ENCODE measurements at regions not wholly inside any gene's neighbourhood (a gene's known extent, or its start where the extent isn't known, plus 50 kb on each side); places are given as distances from the start of the nearest gene placed in this dataset.

DNA sequence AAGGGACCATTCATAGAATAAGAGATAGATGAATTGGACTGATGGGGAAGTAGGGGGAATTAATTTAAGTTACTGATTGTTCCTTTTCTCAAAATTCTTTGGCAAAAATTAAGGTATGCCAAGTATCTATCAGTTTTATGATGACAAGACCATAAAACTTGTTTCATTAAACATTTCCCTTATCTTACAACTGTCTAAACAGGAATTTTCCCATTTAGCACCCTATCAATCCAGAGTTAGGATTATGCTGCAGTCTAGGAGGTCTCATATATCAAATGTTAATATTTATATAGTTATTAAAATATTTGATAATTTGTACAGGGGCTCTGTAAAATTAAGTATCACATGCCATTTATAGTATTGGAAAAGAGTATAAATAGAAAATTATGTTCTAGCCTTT lies 51.5 kb upstream of the ARID1B start:
- DNase-seq: no peak

DNA sequence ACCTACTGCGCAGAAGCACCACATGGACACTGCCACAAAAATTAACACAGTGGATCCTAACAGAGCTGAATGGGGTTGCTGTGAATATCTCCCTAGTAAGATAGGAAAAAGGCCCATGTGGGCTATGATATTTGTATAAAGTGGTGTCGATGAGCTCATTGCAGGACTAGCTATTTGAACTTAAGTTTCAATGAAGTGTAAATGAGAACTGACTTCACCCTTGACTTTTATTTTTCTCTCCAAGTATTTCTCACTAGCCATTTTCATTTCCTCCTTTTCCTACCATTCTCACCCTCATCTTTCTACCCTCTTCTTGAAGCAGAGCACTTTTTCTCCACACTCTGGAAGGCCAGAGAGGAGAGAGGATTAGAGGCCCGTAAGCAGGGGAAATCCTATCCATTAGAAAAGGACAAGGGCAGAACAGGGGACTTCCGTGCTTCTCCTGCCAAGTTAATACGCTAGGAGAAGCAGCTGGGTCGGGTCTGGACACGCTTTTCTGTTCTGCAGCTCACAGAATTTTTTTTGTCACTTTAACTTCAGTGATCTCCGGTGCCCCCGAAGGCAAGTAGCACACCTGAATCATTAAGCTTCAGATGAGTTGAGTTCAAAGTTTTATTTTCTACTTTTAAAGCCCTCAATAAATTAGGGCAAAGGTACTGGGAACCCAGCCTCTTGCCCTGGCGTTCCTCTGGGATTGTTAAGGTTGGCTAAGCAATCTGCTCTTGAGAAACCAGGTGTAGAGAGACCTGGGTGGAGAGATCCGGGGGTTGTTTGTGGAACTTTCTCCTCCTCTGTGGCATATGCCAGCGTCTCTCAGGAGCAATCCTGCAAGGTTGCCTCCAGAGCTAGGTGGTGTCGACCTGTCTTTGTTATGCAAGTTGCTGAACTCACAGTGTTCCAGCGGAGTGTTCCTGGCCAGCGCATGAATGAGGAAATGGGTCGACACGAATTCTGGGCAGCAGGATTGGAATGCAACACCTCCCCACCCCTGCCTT lies 56.2 kb upstream of the ARID1B start:
- DNase-seq: peak; percentile 78

DNA sequence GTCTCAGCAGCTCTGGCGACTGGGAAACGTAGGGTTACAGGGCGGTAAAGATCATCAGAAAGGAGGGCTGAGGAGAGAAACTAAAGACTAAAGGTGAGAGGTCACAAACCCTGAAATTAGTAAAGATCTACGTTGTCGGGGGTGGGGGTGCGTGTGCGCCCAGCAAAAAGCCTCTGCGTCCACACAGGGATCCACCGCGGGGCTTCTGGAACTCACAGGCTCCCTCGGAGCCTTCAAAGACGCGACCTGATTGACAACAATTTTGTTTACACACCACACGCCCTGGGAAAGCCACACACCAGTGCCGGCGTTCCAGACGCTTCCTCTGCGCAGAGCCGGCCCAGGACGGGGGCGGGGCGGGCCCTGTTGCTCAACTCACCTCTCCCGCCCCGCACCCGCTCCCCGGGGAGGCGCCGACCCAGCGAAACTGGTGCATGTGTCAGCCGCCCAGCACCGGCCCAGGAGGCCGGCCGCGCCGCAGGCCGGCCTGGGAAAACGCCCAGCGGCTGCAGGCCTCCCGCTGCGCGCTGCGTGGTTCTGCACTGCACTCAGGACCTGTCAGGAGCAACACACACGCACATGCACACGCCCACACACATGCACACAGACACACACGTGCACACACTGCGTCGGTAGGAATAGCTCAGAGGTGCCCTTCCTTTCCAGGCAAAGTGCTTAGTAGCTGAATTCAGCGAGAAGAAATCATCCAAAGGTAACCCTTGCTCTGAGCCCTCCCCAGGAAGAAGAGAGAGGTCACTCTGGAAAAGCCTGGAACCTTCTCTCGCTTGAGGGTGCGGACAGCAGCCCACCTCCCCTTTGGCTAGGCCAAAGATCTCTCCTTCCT lies 57.2 kb upstream of the ARID1B start:
- DNase-seq: no peak

DNA sequence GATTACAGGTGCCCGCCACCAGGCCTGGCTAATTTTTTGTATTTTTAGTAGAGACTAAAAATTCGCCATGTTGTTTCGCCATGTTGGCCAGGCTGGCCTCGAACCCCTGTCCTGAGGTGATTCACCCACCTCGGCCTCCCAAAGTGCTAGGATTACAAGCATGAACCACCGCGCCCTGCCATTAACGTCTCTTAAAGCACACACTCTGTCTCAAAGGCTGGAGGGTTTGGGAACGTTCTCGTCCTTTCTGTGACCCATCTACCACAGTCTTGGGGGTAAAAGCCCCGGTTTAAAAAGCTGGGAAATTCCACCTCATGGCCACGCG lies 57.8 kb upstream of the ARID1B start:
- DNase-seq: no peak

DNA sequence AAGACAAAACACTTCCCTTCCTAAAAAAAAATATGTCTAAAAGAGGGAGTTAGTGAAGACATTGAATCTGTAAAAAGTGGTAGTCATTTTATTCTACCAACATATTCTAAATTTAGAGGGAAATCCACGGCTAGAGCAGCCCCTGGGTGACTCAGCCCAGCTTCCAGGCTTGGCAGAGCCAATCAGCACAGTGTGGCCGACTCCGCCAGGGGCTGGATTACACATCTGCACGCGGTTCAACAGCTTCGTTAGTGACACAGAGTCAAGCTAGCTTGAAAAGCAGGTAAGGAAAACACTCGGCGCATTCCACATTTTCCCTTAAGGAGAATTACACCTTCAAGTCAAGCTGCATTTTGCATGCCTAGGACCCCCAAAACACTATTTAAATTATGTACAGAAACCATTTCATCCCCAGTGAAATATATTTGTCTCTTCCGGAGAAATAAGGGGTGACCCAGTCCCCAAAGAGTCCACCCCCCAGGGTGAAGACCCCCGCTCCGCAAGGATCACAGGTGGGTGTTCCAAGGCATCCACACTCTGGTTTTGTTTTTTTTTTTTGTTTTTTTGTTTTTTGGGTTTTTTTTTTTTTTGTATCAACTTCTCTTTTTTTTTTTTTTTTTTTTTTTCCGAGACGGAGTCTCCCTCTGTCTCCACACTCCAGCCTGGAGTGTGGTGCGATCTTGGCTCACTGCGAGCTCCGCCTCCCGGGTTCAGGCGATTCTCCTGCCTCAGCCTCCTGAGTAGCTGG lies 58.4 kb upstream of the ARID1B start:
- DNase-seq: no peak

DNA sequence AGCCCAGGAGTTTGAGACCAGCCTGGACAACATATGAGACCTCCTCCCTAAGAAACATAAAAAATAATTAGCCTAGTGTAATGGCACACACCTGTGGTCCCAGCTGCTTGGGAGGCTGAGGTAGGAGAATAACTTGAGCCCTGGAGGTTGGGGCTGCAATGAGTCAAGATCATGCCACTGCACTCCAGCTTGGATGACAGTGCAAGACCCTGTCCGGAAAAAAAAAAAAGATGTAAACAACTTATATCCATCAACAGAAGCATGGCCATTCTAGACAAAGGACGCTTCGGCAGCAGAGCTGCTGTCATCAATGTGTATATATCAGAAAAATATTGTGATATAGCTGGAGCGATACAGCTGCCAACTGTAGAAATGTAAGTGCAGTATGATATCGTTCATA lies 59.6 kb upstream of the ARID1B start:
- no peak for DNase-seq

DNA sequence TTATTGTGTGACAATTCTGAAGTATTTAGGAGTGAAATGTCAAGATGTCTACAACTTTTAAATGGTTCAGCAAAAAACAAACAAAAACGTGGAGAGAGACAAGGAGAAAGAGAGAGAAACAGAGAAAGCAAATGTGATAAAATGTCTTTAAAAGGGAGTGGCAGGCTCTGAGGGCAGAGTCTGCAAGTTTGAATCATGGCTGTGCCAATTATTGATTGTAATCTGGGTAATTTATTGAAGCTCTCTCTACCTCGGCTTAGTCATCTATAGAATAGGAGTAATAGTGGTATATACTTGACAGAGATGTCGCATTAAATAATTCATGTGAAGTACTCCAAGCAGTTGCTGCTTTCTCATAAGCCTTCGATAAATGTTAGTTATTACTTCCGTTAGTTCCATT lies 61.3 kb upstream of the ARID1B start:
- DNase-seq: no peak

DNA sequence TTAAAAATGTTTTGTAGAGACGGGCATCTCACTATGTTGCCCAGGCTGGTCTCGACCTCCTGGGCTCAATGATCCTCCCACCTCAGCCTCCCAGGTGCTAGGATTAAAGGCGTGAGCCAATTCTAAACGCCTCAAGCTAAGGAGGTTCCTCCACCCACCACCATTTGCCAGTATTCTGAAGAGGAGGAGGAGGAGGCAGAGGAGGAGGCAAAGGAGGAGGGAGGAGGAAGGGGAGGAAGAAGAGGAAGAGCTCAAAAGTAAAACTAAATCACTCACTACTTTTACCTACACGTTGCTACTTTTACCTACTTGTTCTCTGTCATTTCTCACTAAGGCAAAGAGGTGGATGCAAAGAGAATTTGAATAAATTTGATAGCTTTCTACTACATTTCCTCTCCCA lies 63.6 kb upstream of the ARID1B start:
- DNase-seq: no peak

DNA sequence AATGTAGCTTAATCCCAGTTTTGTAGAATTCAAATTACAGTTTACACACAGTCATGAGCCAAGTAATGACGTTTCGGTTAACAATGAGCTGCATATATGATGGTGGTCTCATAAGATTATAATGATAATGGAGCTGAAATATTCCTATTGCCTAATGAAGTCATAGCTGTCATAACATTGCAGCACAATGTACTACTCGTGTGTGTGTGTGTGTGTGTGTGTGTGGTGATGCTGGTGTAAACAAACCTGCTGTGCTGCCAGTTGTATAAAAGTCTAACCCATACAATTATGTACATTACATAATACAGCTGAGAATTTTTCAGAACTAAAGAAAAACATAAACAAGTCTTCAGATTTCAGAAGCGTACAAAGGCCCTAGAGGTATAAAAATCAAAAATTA lies 66.7 kb upstream of the ARID1B start:
- DNase-seq: no peak

DNA sequence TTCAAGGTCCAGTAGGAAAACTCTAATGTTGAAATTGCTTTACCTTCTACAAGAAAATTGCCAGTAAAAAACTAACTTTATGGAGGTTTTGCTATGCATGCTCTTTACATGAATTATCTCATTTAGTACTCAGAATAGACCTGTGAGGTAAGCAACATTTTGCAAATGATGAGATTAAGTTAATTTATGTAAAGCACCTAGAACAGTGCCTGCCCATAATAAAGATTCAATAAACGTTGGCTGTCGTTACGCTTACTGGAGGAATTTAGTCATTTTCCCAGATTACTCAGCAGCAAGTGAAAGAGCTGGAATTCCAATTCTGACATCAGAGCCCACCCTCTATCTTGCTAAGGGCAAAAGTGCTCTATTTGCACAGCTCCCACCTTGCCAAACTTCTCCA lies 69.4 kb upstream of the ARID1B start:
- no peak for DNase-seq

DNA sequence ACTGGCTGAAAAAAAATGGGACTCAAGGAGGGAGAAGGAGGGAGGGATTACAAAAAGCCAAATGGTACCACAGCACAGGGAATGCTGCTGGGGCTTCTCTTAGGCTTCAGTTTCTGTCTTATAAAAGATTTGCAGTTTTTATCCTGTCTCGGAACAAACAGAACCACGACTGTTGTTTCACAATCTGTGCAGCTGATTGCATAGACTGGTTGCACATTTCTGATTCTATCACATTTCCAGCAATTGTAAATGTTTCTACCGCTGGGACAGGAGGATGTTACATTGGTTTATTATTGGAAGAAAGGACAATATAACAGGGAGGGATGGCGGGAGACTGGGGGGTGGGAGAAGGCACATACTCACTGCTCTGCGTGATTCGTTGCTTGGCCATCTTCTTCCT lies 73.5 kb upstream of the ARID1B start:
- no peak for DNase-seq

DNA sequence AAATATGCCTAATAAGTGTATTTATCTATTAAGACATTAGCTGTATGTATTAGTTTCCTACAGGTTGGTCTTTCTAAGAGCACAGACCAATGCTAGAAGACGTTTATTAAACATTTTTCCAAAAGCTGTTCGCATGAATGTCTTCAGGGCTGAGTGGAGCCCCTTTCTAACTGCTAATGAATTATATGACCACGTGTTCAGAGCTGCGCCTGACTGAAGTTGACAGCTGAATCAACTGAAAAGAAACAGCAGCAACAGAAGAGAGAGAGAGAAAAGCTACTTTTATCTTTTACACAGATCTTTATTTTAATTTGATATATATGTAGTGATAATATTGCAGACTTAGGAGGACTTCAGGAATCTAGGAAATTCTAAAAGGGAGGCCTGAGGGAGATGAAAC lies 75.2 kb upstream of the ARID1B start:
- DNase-seq: no peak

DNA sequence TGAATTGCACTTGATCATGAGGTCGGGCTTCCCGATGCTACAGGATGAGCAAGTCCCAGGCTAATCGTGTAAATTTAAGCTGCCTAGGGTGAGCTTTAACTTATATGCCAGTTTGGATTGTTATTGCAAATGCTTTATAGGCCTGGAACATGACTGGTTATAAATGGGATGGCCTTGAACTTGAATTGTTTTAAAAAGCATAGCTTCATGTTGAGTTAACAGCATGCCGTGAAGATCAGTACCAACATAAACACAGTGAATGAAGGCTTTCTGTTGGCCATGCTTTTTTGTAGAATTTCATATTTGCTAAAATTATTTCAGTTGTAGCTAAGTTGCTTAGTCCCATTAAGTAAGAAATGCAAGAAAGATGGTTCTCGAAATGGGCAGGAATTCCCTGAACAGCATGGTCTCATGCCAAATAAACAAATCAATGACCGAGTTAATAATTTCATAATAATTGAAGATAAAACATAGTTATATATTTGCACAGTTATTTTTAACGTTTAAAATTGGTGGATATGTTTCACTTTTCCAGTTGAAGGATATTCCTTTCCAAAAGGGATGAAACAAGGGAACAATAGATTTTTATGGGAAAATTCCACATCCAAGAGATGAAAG lies 76.6 kb upstream of the ARID1B start:
- no peak for DNase-seq

DNA sequence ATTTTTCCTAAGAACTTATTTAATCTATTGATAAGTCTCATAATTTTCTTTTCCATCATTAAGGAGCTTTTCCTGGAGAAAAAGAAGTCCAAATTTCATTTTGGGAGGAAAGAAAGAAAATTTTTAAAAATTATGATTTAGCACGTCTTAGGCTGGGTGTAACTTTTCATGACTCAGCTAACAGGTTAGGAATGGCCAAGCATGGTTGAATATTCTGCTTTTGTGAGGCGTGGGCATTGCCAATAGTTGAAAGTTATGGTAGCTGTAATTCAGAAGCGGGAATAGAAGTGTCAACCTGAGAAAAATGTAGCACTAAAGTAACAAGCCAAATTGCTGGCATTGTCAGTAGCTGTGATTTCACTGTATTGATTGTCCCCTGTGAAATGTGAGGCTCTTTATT lies 77.2 kb upstream of the ARID1B start:
- DNase-seq: no peak

DNA sequence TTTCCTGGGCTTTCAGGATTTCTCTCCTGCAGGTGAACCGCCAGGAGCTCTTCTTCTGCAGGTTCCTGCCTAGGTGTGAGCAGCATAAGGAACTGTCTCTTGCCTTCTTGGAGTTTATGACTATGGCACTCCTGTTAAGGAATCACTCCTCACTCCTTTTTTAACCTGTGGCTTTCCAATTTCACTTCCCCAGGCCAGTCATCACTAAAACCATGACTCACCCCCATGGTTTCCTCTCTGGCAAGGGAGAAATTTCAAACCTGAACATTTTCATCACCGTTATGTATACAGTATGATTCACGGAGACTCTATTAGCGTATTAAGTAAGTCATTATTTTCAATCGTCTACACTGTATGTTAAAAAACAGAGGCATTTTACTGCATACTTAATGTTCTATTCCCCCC lies 78.2 kb upstream of the ARID1B start:
- DNase-seq: no peak

DNA sequence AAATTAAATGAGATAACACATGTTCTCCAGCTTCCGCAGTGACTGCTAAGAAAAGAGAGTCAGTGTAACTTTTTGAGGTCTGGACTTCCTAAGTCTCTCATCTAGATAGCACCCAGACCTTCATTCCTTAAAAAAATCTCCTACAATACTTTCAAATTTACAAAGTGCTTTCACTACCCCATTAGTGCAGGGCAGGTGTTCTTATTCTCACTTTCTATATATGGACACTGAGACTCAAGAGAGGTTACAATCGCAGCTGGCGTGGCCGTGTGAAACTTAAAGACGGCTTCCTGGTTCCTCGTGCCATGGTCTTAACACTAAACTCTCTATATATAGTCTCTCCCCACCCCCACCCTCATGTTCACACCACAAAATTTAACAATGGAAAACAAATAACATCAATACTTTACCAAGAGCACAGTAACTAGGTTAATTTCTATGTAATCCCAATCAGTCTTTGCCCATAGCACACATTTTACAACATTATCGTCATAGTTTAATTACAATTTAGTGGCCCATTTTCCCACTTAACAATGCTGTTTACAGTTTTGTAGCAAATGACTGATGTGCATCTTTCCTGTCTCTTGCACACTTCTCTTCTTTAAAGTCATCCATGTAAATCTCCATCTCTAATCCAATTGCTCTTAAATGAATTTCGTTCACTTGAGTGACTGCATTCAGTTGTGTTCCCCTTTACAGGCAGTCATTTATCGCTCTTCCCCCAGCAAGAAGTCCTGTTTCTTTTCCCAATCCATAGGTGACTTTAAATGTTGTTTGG lies 78.8 kb upstream of the ARID1B start:
- peak; percentile 58 for DNase-seq

DNA sequence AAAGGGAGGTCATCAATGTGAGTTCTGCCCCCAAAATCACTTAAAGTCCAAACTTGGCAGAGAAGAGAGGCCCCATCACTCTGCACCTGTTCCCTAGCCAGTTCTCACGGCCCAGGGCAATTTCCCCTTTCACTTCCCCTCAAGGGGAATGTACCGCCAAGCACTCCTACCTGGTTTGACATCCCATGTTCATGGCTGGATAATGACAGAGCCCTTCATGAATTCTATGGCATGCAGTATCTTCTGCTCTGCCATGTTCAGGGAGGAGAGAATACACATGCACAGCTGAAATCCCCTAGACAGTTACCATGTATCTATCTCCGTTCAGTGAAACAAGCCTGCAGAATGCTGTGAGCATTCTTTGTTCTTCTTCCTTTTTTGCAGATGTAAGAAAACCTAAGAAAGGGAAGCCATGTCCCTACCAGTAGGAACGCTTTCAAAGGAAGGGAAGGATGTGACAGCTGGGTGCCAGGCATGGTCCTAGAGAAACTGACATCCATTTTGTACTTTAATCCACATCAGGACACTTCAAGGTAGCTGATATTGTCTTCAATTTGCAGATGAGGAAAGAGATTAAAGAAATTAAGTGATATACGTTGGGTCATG lies 79.8 kb upstream of the ARID1B start:
- no peak for DNase-seq

DNA sequence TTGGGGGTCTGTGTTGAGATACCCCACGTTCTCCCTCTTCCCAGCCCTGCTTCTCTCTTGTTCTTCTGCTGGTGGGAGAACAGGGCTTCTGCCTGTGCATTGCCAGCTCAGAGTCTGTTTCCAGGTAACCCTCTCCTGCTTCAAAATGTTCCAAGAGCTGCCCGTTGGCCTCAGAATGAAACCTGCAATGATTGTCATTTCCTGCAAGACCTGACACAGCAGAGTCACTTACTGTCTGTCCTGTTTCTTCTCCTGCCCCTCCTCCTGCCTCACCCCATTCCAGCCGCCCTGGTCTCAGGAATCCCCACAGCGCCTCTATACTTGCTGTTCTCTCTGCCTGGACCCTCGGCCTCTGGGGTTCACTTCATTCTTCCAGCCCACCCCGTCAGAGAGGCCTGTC lies 81.4 kb upstream of the ARID1B start:
- DNase-seq: no peak

DNA sequence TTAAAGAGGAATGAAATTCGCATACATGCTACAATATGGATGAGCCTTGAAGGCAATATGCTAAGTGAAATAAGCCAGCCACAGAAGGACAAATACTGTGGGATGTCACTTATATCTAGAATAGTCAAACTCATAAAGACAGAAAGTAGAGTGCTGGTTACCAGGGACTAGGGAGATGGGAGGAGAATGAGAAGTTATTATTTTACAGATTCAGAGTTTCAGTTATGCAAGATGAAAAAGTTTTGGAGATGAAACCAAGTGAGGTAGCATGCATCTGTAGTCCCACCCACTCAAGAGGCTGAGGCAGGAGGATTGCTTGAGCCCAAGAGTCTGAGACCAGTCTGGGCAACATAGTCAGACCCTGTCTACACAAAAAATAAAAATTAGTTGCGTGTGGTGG lies 82.5 kb upstream of the ARID1B start:
- DNase-seq: no peak

DNA sequence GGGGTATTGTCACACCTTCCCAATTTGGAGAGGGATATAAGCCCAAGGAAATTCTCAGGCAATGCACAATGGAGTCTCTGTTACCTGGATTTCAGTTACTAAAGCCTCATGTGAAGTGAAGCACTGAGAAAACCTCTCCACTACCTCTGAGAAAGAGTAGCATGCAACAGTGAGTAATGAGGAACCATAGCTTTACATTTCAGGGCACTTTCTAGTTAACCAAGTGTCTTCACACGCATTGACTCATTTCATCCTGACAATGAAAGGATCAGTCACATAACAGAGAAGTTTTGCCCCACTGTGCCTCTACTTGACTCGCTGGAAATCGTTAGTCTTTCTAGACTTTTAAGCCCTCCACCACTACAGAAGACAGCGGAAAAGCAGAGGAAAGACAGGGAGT lies 86.2 kb upstream of the ARID1B start:
- DNase-seq: no peak

DNA sequence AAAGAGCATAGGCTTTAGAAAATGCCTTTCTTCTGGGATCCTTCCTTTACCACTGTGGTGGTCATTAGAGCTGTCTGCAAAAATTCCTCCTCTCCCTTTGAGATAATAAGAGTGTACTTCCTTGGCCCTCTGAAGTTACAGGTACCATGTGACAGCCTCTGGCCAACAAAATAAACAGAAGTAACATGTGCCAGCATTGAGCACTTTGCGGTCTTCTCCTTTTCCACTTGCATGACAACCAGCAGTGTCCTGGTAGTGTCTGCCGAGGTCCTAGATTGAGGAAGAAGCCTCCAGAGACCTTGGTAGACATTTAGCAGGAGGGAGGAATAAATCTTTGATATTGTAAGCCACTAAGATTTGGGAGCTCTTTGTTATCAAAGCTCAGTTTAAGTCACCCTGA lies 87.5 kb upstream of the ARID1B start:
- no peak for DNase-seq

DNA sequence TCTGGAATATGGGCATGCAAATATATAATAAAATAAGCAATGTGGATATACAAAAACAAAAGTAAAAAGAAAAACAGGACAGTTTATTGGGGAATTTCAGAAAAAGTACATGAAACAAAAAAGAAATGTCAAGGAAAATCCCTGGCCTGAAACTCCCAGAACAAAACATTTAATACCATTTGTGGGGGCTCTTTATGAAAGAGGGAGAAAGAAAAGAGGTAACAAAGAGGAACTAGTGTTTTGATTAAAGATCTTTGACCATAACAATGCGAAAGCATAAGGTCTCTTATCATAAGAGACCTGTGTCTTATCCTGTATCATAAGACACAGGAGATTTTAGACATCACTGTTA lies 88.6 kb upstream of the ARID1B start:
- no peak for DNase-seq
